Gastroesophageal sphincter (tissue), 4 donors: ENCODE measurements at regions not wholly inside any gene's neighbourhood (a gene's known extent, or its start where the extent isn't known, plus 50 kb on each side); places are given as distances from the start of the nearest gene placed in this dataset.

ENCODE experiments used
- ATAC-seq: fragments of 150-250 bp; one replicate; pipeline ENCODE4 v1.9.1; 2016; ENCODE audit warnings: mild to moderate bottlenecking, moderate library complexity
- H3K27ac ChIP-seq, 4 donors: fragments of 200-600 bp; sonication (generic) in 3 of 4; 1 replicate in 3 of 4; 2 replicates in 1 of 4; pipeline ENCODE4 v1.5.1; 2016 to 2019
- H3K27me3 ChIP-seq: fragments of 200-600 bp; sonication (generic); one replicate; pipeline ENCODE4 v1.5.1; 2019
- H3K36me3 ChIP-seq, 2 donors: fragments of 200-600 bp; sonication (generic); one replicate each; pipeline ENCODE4 v1.5.1; 2019; ENCODE audit warnings: control low read depth in 1 of 2
- H3K4me1 ChIP-seq, 3 donors: fragments of 200-600 bp; sonication (generic); 1 replicate in 2 of 3; 2 replicates in 1 of 3; pipeline ENCODE4 v1.5.1; 2016 to 2019; ENCODE audit warnings: control low read depth in 2 of 3
- H3K4me3 ChIP-seq, 2 donors: fragments of 200-600 bp; sonication (generic); one replicate each; pipeline ENCODE4 v1.5.1; 2019; ENCODE audit warnings: mild to moderate bottlenecking in 1 of 2, moderate library complexity in 1 of 2
- H3K9me3 ChIP-seq, 3 donors: fragments of 200-600 bp; sonication (generic); one replicate each; pipeline ENCODE4 v1.5.1; 2017 to 2019; ENCODE audit warnings: control low read depth in 2 of 3
- CTCF ChIP-seq, 4 experiments: fragments of 200-600 bp in 2 of 4; fragments of 450-650 bp in 2 of 4; sonication (generic) in 1 of 4; IDR thresholded peaks; one replicate each; pipeline ENCODE4 v1.5.1; 2017 to 2019; ENCODE audit warnings: antibody characterized with exemption in 4 of 4, mild to moderate bottlenecking in 2 of 4, moderate library complexity in 2 of 4
- EP300 ChIP-seq: sonication (generic); formaldehyde crosslinking; IDR thresholded peaks from one replicate; pipeline ENCODE4 v1.6.1; 2017; ENCODE audit warnings: antibody characterized with exemption, mild to moderate bottlenecking
- POLR2A ChIP-seq, 2 donors: fragments of 450-650 bp; IDR thresholded peaks; one replicate each; pipeline ENCODE4 v1.6.1; 2017; ENCODE audit warnings: antibody characterized with exemption in 2 of 2, mild to moderate bottlenecking in 2 of 2, moderate library complexity in 1 of 2
- POLR2AphosphoS5 ChIP-seq: sonication (generic); formaldehyde crosslinking; IDR thresholded peaks from one replicate; pipeline ENCODE4 v1.6.1; 2017; ENCODE audit warnings: antibody characterized with exemption
- WGBS, 2 donors: methylation state at CpG; one replicate each; pipeline ENCODE4 v1.1.5; 2018; ENCODE audit warnings: low coverage in 1 of 2; 5-methylcytosine and 5-hydroxymethylcytosine counted together

GRCh38 chr12:78672033-78672432, 192.5 kb upstream of the SYT1 start:
- WGBS, 2 donors, result 94 to 100% methylated on average over 2 of the region's 2 CpGs
- Histone ChIP-seq H3K27me3 (no peaks in the 10 kb centered on the region), H3K9me3 (no peaks in the 10 kb centered on the region), H3K4me1 (no peaks in the 10 kb centered on the region), H3K4me3 (no peak overlapping the region), H3K27ac (no peak overlapping the region), H3K36me3 (no peaks in the 10 kb centered on the region)
- ATAC-seq, result no peak
- TF ChIP-seq EP300 (no peak), POLR2AphosphoS5 (no peak)

GRCh38 chr12:78674311-78675090, 190.1 kb upstream of the SYT1 start:
- Histone ChIP-seq H3K4me3 (no peak overlapping the region), H3K9me3 (no peaks in the 10 kb centered on the region), H3K27ac (no peak overlapping the region), H3K4me1 (no peaks in the 10 kb centered on the region), H3K27me3 (no peaks in the 10 kb centered on the region), H3K36me3 (no peaks in the 10 kb centered on the region)
- ATAC-seq, result no peak
- 60 to 100% methylated on average over 2 of the region's 2 CpGs for WGBS, 2 donors
- TF ChIP-seq POLR2AphosphoS5 (no peak), CTCF (IDR thresholded peaks at IDR 0.05) (no peak), POLR2A (IDR thresholded peaks at IDR 0.05) (no peak)

- no peak for ATAC-seq
- WGBS, 2 donors, result 63 to 79% methylated on average over 3 to 4 of the region's 4 CpGs
- Histone ChIP-seq H3K27ac (no peak overlapping the region), H3K36me3 (no peaks in the 10 kb centered on the region), H3K9me3 (no peaks in the 10 kb centered on the region), H3K4me3 (no peak overlapping the region), H3K27me3 (no peaks in the 10 kb centered on the region), H3K4me1 (no peaks in the 10 kb centered on the region)
- TF ChIP-seq POLR2AphosphoS5 (no peak), EP300 (no peak), POLR2A (IDR thresholded peaks at IDR 0.05) (no peak), CTCF (IDR thresholded peaks at IDR 0.05) (no peak)
These were observed 184.0 kb upstream of the SYT1 start for GRCh38 chr12:78680596-78680995.

- ATAC-seq, result no peak
- Histone ChIP-seq H3K36me3 (no peaks in the 10 kb centered on the region), H3K27ac (no peak overlapping the region), H3K27me3 (no peaks in the 10 kb centered on the region), H3K9me3 (no peaks in the 10 kb centered on the region), H3K4me3 (no peak overlapping the region), H3K4me1 (no peaks in the 10 kb centered on the region)
- 46 to 66% methylated on average over 3 of the region's 3 CpGs for WGBS, 2 donors
- TF ChIP-seq EP300 (no peak), CTCF (IDR thresholded peaks at IDR 0.05) (no peak), POLR2AphosphoS5 (no peak), POLR2A (IDR thresholded peaks at IDR 0.05) (no peak)
These were observed 181.5 kb upstream of the SYT1 start for GRCh38 chr12:78683031-78683430.

GRCh38 chr12:78683626-78684025, 180.9 kb upstream of the SYT1 start:
- 91 to 93% methylated on average over 3 of the region's 3 CpGs for WGBS, 2 donors

More at GRCh38 chr12:78683626-78684025, 180.9 kb upstream of the SYT1 start:
- Histone ChIP-seq H3K9me3 (no peaks in the 10 kb centered on the region), H3K27me3 (no peaks in the 10 kb centered on the region), H3K36me3 (no peaks in the 10 kb centered on the region), H3K4me1 (no peaks in the 10 kb centered on the region), H3K4me3 (no peak overlapping the region), H3K27ac (no peak overlapping the region)
- ATAC-seq, result no peak
- TF ChIP-seq POLR2AphosphoS5 (no peak), CTCF (IDR thresholded peaks at IDR 0.05) (no peak), POLR2A (IDR thresholded peaks at IDR 0.05) (no peak), EP300 (no peak)
